A673 (cell line): ENCODE measurements at regions not wholly inside any gene's neighbourhood (a gene's known extent, or its start where the extent isn't known, plus 50 kb on each side); places are given as distances from the start of the nearest gene placed in this dataset.

ENCODE experiments used
- EZH2 ChIP-seq: fragments of 200-600 bp; sonication (generic); IDR thresholded peaks from 2 replicates; pipeline ENCODE4 v1.6.1; 2017; ENCODE audit warnings: borderline replicate concordance, low read depth, mild to moderate bottlenecking, mixed read lengths, antibody characterized with exemption, low read length; ENCODE audit not compliant: poor library complexity, severe bottlenecking
- TF ChIP-seq, protein P1 (sequence below): fragments of 300-800, 200-600 bp; sonication (generic); conservative IDR thresholded peaks from 2 replicates; pipeline ENCODE4 v1.5.1; 2017; ENCODE audit warnings: low read depth, mild to moderate bottlenecking, antibody characterized with exemption, low read length, moderate library complexity, mixed read lengths

DNA sequence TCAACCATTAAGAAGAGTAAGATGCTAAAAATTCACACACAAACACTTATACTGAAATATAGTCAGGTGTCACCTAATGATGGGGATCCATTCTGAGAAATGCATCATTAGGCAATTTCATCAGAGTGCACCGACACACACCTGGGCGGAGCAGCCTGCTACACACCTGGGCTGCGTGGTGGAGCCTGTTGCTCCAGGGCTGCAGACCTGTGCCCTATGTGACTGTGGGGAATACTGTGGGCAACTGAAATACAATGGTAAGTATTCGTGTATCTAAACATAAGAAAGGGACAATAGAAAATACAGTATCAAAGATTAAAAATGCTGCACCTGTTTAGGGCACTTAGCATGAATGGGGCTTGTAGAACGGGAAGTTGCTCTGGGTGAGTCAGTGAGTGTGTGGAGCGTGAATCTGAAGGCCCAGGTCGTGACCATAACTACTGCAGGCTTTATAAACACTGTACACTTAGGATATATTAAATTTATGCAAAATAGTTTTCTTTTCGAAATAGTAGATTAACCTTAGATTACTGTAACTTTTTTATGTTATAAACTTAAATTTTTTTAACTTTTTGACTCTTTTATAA lies 124.4 kb upstream of the AFDN start:
- TF ChIP-seq EZH2 = no peak
- TF ChIP-seq, protein P1, sequence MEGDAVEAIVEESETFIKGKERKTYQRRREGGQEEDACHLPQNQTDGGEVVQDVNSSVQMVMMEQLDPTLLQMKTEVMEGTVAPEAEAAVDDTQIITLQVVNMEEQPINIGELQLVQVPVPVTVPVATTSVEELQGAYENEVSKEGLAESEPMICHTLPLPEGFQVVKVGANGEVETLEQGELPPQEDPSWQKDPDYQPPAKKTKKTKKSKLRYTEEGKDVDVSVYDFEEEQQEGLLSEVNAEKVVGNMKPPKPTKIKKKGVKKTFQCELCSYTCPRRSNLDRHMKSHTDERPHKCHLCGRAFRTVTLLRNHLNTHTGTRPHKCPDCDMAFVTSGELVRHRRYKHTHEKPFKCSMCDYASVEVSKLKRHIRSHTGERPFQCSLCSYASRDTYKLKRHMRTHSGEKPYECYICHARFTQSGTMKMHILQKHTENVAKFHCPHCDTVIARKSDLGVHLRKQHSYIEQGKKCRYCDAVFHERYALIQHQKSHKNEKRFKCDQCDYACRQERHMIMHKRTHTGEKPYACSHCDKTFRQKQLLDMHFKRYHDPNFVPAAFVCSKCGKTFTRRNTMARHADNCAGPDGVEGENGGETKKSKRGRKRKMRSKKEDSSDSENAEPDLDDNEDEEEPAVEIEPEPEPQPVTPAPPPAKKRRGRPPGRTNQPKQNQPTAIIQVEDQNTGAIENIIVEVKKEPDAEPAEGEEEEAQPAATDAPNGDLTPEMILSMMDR = no peak
